ENCODE measurements at regions not wholly inside any gene's neighbourhood (a gene's known extent, or its start where the extent isn't known, plus 50 kb on each side); places are given as distances from the start of the nearest gene placed in this dataset.

GRCh38 chr5:63483338-63483737 is 478.9 kb downstream of the HTR1A start:
- DNase-seq (ENCODE audit: low spot score): no peak
- no peak for ATAC-seq (ENCODE audit: insufficient number of reproducible peaks, low FRiP score, low read depth)
- Histone ChIP-seq H3K4me1 (ENCODE audit: control insufficient read depth in 1 of 2, low read depth in 2 of 2) (no peaks in the 10 kb centered on the region), H3K27me3 (replicated peaks; ENCODE audit: insufficient read depth) (no peaks in the 10 kb centered on the region), H3K27ac (no peak overlapping the region), H3K36me3 (no peaks in the 10 kb centered on the region), H3K4me3 (no peak overlapping the region), H3K9me3 (peaks cover 3% of the 10 kb centered on the region)
- TF ChIP-seq CTCF (IDR thresholded peaks at IDR 0.05): no peak

GRCh38 chr5:63473335-63473967 is 488.8 kb downstream of the HTR1A start:
- ATAC-seq (ENCODE audit: insufficient number of reproducible peaks, low FRiP score, low read depth): no peak
- no peaks in the 10 kb centered on the region for H3K4me1 ChIP-seq (ENCODE audit: control insufficient read depth in 1 of 2, low read depth in 2 of 2)

GRCh38 chr5:63456279-63456678 is 506.0 kb downstream of the HTR1A start:
- H3K36me3 ChIP-seq: no peaks in the 10 kb centered on the region
- H3K9me3 ChIP-seq: no peaks in the 10 kb centered on the region
- DNase-seq (ENCODE audit: low spot score) (no peak), ATAC-seq (ENCODE audit: insufficient number of reproducible peaks, low FRiP score, low read depth) (no peak)
- H3K4me1 ChIP-seq (ENCODE audit: control insufficient read depth in 1 of 2, low read depth in 2 of 2): peaks cover 0 to 1% of the 10 kb centered on the region in 2 donors
- H3K27ac ChIP-seq: no peak overlapping the region
- TF ChIP-seq CTCF (IDR thresholded peaks at IDR 0.05): no peak
- no peaks in the 10 kb centered on the region for H3K27me3 ChIP-seq (replicated peaks; ENCODE audit: insufficient read depth)
- no peak overlapping the region for H3K4me3 ChIP-seq

More at GRCh38 chr5:63473335-63473967, 488.8 kb downstream of the HTR1A start:
- Histone ChIP-seq H3K36me3 (no peaks in the 10 kb centered on the region), H3K9me3 (no peaks in the 10 kb centered on the region), H3K27ac (no peak overlapping the region), H3K27me3 (replicated peaks; ENCODE audit: insufficient read depth) (no peaks in the 10 kb centered on the region), H3K4me3 (no peak overlapping the region)
- DNase-seq (ENCODE audit: low spot score): no peak
- TF ChIP-seq CTCF (IDR thresholded peaks at IDR 0.05): no peak

GRCh38 chr5:63451188-63451587 is 511.1 kb downstream of the HTR1A start:
- no peak for TF ChIP-seq CTCF (IDR thresholded peaks at IDR 0.05)
- ATAC-seq (ENCODE audit: insufficient number of reproducible peaks, low FRiP score, low read depth): no peak
- Histone ChIP-seq H3K36me3 (no peaks in the 10 kb centered on the region), H3K4me3 (no peak overlapping the region), H3K4me1 (ENCODE audit: control insufficient read depth in 1 of 2, low read depth in 2 of 2) (peaks cover 0 to 8% of the 10 kb centered on the region in 2 donors), H3K27ac (no peak overlapping the region), H3K27me3 (replicated peaks; ENCODE audit: insufficient read depth) (no peaks in the 10 kb centered on the region), H3K9me3 (no peaks in the 10 kb centered on the region)
- DNase-seq (ENCODE audit: low spot score): no peak

- no peak for TF ChIP-seq CTCF (IDR thresholded peaks at IDR 0.05)
- H3K4me1 ChIP-seq (ENCODE audit: control insufficient read depth in 1 of 2, low read depth in 2 of 2): no peaks in the 10 kb centered on the region
- no peaks in the 10 kb centered on the region for H3K36me3 ChIP-seq
- H3K27me3 ChIP-seq (replicated peaks; ENCODE audit: insufficient read depth): no peaks in the 10 kb centered on the region
- no peaks in the 10 kb centered on the region for H3K9me3 ChIP-seq
- ATAC-seq (ENCODE audit: insufficient number of reproducible peaks, low FRiP score, low read depth): no peak
- H3K27ac ChIP-seq: no peak overlapping the region
- H3K4me3 ChIP-seq: no peak overlapping the region
- no peak for DNase-seq (ENCODE audit: low spot score)
These were observed 522.7 kb downstream of the HTR1A start for GRCh38 chr5:63439537-63439936.
